Panc1 (cell line): ENCODE measurements at regions not wholly inside any gene's neighbourhood (a gene's known extent, or its start where the extent isn't known, plus 50 kb on each side); places are given as distances from the start of the nearest gene placed in this dataset.

ENCODE experiments used
- ATAC-seq: fragments of 200-7000 bp; cut with Tn5 transposase; 2 replicates; pipeline ENCODE4 v1.9.1; 2020; ENCODE audit warnings: mild to moderate bottlenecking, moderate library complexity
- BruUV-seq: library from RNA; stranded (reverse); fragments of 400-500 nt; replicated peaks from 2 replicates; lab custom pipeline; 2021; lab: Mats Ljungman, UMichigan
- CTCF ChIA-PET: fragments of 300-600 bp; sonication (Branson Sonifier 250); formaldehyde crosslinking; loops from one replicate; lab custom pipeline; 2022; ENCODE audit warnings: antibody characterized with exemption; lab: Charles Lee
- POLR2A ChIA-PET: fragments of 300-600 bp; sonication (Branson Sonifier 250); formaldehyde crosslinking; loops from one replicate; lab custom pipeline; 2022; ENCODE audit warnings: antibody characterized with exemption; lab: Charles Lee
- DNase-seq: peaks from one replicate; pipeline ENCODE4 v3.0.0-alpha.2; 2010; ENCODE audit warnings: low read depth, low spot score
- H3K27ac ChIP-seq: 2 replicates; pipeline ENCODE4 v1.5.1; 2011; ENCODE audit warnings: mild to moderate bottlenecking, low read length, inconsistent platforms
- H3K27me3 ChIP-seq: fragments of 200-500 bp; sonication (Bioruptor generic); 2 replicates; pipeline ENCODE4 v1.6.0; 2014; ENCODE audit warnings: low read length, inconsistent platforms; ENCODE audit not compliant: control insufficient read depth, insufficient read depth
- H3K36me3 ChIP-seq: fragments of 200-500 bp; sonication (Bioruptor generic); 2 replicates; pipeline ENCODE4 v1.5.1; 2014; ENCODE audit warnings: inconsistent platforms, mild to moderate bottlenecking, low read length, moderate library complexity; ENCODE audit not compliant: control insufficient read depth, insufficient read depth
- H3K4me1 ChIP-seq: 2 replicates; pipeline ENCODE4 v1.5.1; 2011; ENCODE audit warnings: inconsistent platforms, mild to moderate bottlenecking, low read length, moderate library complexity; ENCODE audit not compliant: control insufficient read depth, insufficient read depth
- H3K4me3 ChIP-seq, 2 experiments: 2 replicates each; pipeline ENCODE4 v1.5.1; 2011 to 2012; ENCODE audit warnings: low read depth in 2 of 2, low read length in 2 of 2, mild to moderate bottlenecking in 2 of 2, inconsistent platforms in 1 of 2, moderate library complexity in 1 of 2
- H3K9me3 ChIP-seq: fragments of 200-500 bp; sonication (Bioruptor generic); 2 replicates; pipeline ENCODE4 v1.5.1; 2014; ENCODE audit warnings: low read depth, mild to moderate bottlenecking, inconsistent platforms, low read length, moderate library complexity; ENCODE audit not compliant: control insufficient read depth, insufficient read depth
- POLR2AphosphoS5 ChIP-seq: IDR thresholded peaks from 2 replicates; pipeline ENCODE4 v1.6.1; 2012; ENCODE audit warnings: mild to moderate bottlenecking, low read depth, low read length, moderate library complexity
- SIN3A ChIP-seq: IDR thresholded peaks from 2 replicates; pipeline ENCODE4 v1.6.1; 2012; ENCODE audit warnings: low read depth, mild to moderate bottlenecking, low read length, moderate library complexity, borderline replicate concordance; ENCODE audit not compliant: insufficient read depth
- TCF7L2 ChIP-seq: IDR thresholded peaks from 2 replicates; pipeline ENCODE4 v1.6.1; 2011; ENCODE audit warnings: mild to moderate bottlenecking, low read depth, low read length, inconsistent platforms
- in situ Hi-C: cut with HindIII; loops from 2 replicates; pipeline ENCODE4 v1.10.0; 2016; ENCODE audit warnings: low sequenced_read_pairs, low pct_unique_long_range_greater_than_20kb
- intact Hi-C: fragments of 100-400 bp; cut with micrococcal nuclease; formaldehyde crosslinking; loops from one replicate; pipeline ENCODE4 v1.10.0; 2022; ENCODE audit not compliant: unreplicated experiment
- TF ChIP-seq, protein P1 (sequence below), 2 experiments: IDR thresholded peaks; 2 replicates each; pipeline ENCODE4 v1.6.1; 2011 to 2012; ENCODE audit warnings: low read depth in 2 of 2, control low read depth in 1 of 2, low read length in 1 of 2, mild to moderate bottlenecking in 1 of 2, moderate library complexity in 1 of 2; ENCODE audit not compliant: insufficient read depth in 1 of 2
- TF ChIP-seq, protein P2 (sequence below): fragments of 450-650 bp; IDR thresholded peaks from 2 replicates; pipeline ENCODE4 v1.5.1; 2017; ENCODE audit warnings: mild to moderate bottlenecking

DNA sequence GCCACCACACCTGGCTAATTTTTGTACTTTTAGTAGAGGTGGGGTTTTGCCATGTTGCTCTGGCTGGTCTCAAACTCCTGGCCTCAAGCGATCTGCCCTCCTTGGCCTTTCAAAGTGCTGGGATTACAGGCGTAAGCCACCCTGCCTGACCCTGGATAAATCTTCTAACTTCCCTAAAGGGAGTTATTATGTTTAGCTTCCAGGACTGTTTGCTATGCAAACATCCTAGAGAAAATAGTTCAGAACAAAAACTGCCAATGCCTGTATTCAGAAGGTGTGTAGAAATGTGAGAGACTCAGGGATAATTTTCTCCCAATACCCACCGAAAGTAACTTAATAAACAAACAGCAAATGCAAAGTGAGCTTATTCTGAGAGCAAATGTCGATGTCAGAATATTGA, 301.2 kb downstream of the TGFB2 start:
- ATAC-seq (peak; percentile 83), DNase-seq (no peak)
- Histone ChIP-seq H3K9me3 (no peaks in the 10 kb centered on the region), H3K4me3 (no peak overlapping the region), H3K27me3 (no peaks in the 10 kb centered on the region), H3K4me1 (peaks cover 8% of the 10 kb centered on the region; the same call in 1 of the 2 replicates), H3K27ac (peak overlapping the region; percentile 49; the same call in 1 of the 2 replicates), H3K36me3 (no peaks in the 10 kb centered on the region)
- POLR2A ChIA-PET: no interaction called here
- in situ Hi-C loops (no loop called here), intact Hi-C loops (no loop called here)
- BruUV-seq: no TSS peak
- CTCF ChIA-PET: interaction anchor here (0.6 kb wide), 1 partner anchor 350 kb away, joined by 3 read pairs; no protein-coding TSS in a partner anchor
- TF ChIP-seq POLR2AphosphoS5 (no peak), SIN3A (no peak), TCF7L2 (no peak)
- TF ChIP-seq, protein P1, sequence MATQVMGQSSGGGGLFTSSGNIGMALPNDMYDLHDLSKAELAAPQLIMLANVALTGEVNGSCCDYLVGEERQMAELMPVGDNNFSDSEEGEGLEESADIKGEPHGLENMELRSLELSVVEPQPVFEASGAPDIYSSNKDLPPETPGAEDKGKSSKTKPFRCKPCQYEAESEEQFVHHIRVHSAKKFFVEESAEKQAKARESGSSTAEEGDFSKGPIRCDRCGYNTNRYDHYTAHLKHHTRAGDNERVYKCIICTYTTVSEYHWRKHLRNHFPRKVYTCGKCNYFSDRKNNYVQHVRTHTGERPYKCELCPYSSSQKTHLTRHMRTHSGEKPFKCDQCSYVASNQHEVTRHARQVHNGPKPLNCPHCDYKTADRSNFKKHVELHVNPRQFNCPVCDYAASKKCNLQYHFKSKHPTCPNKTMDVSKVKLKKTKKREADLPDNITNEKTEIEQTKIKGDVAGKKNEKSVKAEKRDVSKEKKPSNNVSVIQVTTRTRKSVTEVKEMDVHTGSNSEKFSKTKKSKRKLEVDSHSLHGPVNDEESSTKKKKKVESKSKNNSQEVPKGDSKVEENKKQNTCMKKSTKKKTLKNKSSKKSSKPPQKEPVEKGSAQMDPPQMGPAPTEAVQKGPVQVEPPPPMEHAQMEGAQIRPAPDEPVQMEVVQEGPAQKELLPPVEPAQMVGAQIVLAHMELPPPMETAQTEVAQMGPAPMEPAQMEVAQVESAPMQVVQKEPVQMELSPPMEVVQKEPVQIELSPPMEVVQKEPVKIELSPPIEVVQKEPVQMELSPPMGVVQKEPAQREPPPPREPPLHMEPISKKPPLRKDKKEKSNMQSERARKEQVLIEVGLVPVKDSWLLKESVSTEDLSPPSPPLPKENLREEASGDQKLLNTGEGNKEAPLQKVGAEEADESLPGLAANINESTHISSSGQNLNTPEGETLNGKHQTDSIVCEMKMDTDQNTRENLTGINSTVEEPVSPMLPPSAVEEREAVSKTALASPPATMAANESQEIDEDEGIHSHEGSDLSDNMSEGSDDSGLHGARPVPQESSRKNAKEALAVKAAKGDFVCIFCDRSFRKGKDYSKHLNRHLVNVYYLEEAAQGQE (IDR thresholded peaks at IDR 0.05; ENCODE audit: insufficient read depth in 1 of 2, low read depth in 2 of 2, low read length in 1 of 2): no peak
- TF ChIP-seq, protein P2, sequence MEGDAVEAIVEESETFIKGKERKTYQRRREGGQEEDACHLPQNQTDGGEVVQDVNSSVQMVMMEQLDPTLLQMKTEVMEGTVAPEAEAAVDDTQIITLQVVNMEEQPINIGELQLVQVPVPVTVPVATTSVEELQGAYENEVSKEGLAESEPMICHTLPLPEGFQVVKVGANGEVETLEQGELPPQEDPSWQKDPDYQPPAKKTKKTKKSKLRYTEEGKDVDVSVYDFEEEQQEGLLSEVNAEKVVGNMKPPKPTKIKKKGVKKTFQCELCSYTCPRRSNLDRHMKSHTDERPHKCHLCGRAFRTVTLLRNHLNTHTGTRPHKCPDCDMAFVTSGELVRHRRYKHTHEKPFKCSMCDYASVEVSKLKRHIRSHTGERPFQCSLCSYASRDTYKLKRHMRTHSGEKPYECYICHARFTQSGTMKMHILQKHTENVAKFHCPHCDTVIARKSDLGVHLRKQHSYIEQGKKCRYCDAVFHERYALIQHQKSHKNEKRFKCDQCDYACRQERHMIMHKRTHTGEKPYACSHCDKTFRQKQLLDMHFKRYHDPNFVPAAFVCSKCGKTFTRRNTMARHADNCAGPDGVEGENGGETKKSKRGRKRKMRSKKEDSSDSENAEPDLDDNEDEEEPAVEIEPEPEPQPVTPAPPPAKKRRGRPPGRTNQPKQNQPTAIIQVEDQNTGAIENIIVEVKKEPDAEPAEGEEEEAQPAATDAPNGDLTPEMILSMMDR: no peak

DNA sequence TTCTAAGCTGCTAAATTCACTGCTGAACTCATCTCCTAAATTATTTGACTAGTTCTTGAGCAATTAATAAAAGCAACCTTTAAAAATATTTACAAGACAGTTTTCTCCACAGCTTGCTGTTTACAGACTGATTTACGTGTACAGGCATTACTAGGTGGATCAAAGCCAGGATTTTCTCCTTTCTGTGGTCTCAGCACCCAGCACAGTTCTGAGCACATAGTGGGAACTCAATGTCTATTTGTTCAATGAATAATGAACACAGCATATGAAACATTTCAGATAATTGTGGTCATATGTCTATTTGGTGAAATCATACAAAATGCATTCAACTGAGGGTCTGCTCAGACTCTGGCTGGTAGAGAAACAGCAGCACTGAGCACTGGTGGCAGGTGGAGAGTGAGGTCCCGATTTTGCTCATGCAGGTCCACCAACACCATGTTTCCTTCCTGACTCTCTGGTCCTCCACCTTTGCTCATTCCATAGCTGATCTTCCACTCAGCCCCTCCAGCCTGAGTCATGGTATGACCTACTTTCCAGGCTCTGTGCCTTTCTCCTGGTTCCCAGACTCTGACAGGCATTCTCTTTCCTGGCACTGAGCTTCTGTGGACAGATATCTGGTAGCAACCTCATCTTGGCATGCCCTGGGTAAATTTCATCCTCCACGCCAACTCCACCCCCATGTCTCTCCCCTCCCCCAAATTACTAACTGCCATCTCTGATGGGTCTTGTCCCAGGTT, 311.3 kb downstream of the TGFB2 start:
- ChIA-PET POLR2A (no interaction called here), CTCF (no interaction called here)
- intact Hi-C loops: no loop called here
- ATAC-seq: peak; percentile 18; the same call in 1 of the 2 replicates
- BruUV-seq: no TSS peak
- H3K27ac ChIP-seq: peak overlapping the region; percentile 70
- TF ChIP-seq, protein P2: no peak
- TF ChIP-seq TCF7L2: no peak
- TF ChIP-seq SIN3A: no peak
- no peak for TF ChIP-seq POLR2AphosphoS5
- TF ChIP-seq, protein P1 (IDR thresholded peaks at IDR 0.05; ENCODE audit: insufficient read depth in 1 of 2, low read depth in 2 of 2, low read length in 1 of 2): no peak
- H3K36me3 ChIP-seq: no peaks in the 10 kb centered on the region
- DNase-seq: no peak
- no peaks in the 10 kb centered on the region for H3K27me3 ChIP-seq
- H3K4me1 ChIP-seq: peaks cover 14% of the 10 kb centered on the region
- no peaks in the 10 kb centered on the region for H3K9me3 ChIP-seq
- in situ Hi-C loops: no loop called here
- no peak overlapping the region for H3K4me3 ChIP-seq
